ENCODE measurements at regions not wholly inside any gene's neighbourhood (a gene's known extent, or its start where the extent isn't known, plus 50 kb on each side); places are given as distances from the start of the nearest gene placed in this dataset.

- no peaks in the 10 kb centered on the region for H3K9me3 Mint-ChIP-seq
- H3K27me3 ChIP-seq (ENCODE audit: control insufficient read depth in 2 of 2, insufficient read depth in 2 of 2, low read length in 2 of 2), result no peaks in the 10 kb centered on the region
- peaks cover 0 to 5% (median 3%) of the 10 kb centered on the region in 3 donors for H3K27me3 Mint-ChIP-seq (ENCODE audit: low read depth in 3 of 3)
- no peaks in the 10 kb centered on the region for H3K9me3 ChIP-seq (replicated peaks in 1 of 2; ENCODE audit: control insufficient read depth in 1 of 2, insufficient read depth in 1 of 2, low read length in 2 of 2)
- H3K36me3 Mint-ChIP-seq, result no peaks in the 10 kb centered on the region
- no peaks in the 10 kb centered on the region for H3K36me3 ChIP-seq (replicated peaks in 1 of 2; ENCODE audit: control insufficient read depth in 1 of 2, insufficient read depth in 2 of 2, low read length in 2 of 2)
- no peak overlapping the region for H2AFZ ChIP-seq (ENCODE audit: insufficient read depth, low read depth, low read length, poor library complexity, severe bottlenecking)
- intact Hi-C loops (cut with micrococcal nuclease), result no loop called here
- H3K4me3 ChIP-seq (replicated peaks in 1 of 3; ENCODE audit: low read depth in 2 of 3, low read length in 3 of 3), result no peak overlapping the region
- no peak overlapping the region for H3K4me2 ChIP-seq (replicated peaks; ENCODE audit: extremely low read depth, low read length, poor library complexity, severe bottlenecking)
- H3K9ac ChIP-seq (ENCODE audit: insufficient read depth, low read length, poor library complexity, severe bottlenecking), result no peak overlapping the region
- peaks cover 2% of the 10 kb centered on the region for H3K4me1 Mint-ChIP-seq
- H3K27ac Mint-ChIP-seq, result no peak overlapping the region
- H3K79me2 ChIP-seq (ENCODE audit: insufficient read depth, low read length), result no peaks in the 10 kb centered on the region
- no peak overlapping the region for H3K4me3 Mint-ChIP-seq
- no peak overlapping the region for H3K27ac ChIP-seq (ENCODE audit: low read depth in 1 of 2, low read length in 2 of 2)
- H4K20me1 ChIP-seq (ENCODE audit: insufficient read depth, low read length), result no peaks in the 10 kb centered on the region
- no peak for DNase-seq
- TF ChIP-seq CTCF (IDR thresholded peaks at IDR 0.05), result no peak
- 89% methylated on average over 3 of the region's 3 CpGs for WGBS (ENCODE audit: insufficient coverage)
- H3K4me1 ChIP-seq (ENCODE audit: control insufficient read depth in 1 of 2, insufficient read depth in 2 of 2, low read length in 2 of 2), result no peaks in the 10 kb centered on the region
Observed at GRCh38 chr1:244180256-244180655, 129.2 kb downstream of the ZBTB18 start.

- 97% methylated on average over 11 of the region's 12 CpGs for WGBS (ENCODE audit: insufficient coverage)
- Mint-ChIP-seq H3K4me3 (no peak overlapping the region), H3K36me3 (no peaks in the 10 kb centered on the region), H3K27ac (peak overlapping the region in 1 of 7 donors; percentile 28), H3K4me1 (peaks cover 2% of the 10 kb centered on the region), H3K9me3 (no peaks in the 10 kb centered on the region), H3K27me3 (ENCODE audit: low read depth in 3 of 3) (peaks cover 0 to 5% (median 4%) of the 10 kb centered on the region in 3 donors)
- no peaks in the 10 kb centered on the region for H3K9me3 ChIP-seq (replicated peaks in 1 of 2; ENCODE audit: control insufficient read depth in 1 of 2, insufficient read depth in 1 of 2, low read length in 2 of 2)
- no peaks in the 10 kb centered on the region for H3K4me1 ChIP-seq (ENCODE audit: control insufficient read depth in 1 of 2, insufficient read depth in 2 of 2, low read length in 2 of 2)
- H3K36me3 ChIP-seq (replicated peaks in 1 of 2; ENCODE audit: control insufficient read depth in 1 of 2, insufficient read depth in 2 of 2, low read length in 2 of 2), result no peaks in the 10 kb centered on the region
- H3K9ac ChIP-seq (ENCODE audit: insufficient read depth, low read length, poor library complexity, severe bottlenecking), result no peak overlapping the region
- H4K20me1 ChIP-seq (ENCODE audit: insufficient read depth, low read length), result no peaks in the 10 kb centered on the region
- no peaks in the 10 kb centered on the region for H3K79me2 ChIP-seq (ENCODE audit: insufficient read depth, low read length)
- no peak for TF ChIP-seq CTCF (IDR thresholded peaks at IDR 0.05)
- no peak overlapping the region for H3K4me2 ChIP-seq (replicated peaks; ENCODE audit: extremely low read depth, low read length, poor library complexity, severe bottlenecking)
- intact Hi-C loops (cut with micrococcal nuclease), result no loop called here
- no peak overlapping the region for H2AFZ ChIP-seq (ENCODE audit: insufficient read depth, low read depth, low read length, poor library complexity, severe bottlenecking)
- no peaks in the 10 kb centered on the region for H3K27me3 ChIP-seq (ENCODE audit: control insufficient read depth in 2 of 2, insufficient read depth in 2 of 2, low read length in 2 of 2)
- no peak overlapping the region for H3K4me3 ChIP-seq (replicated peaks in 1 of 3; ENCODE audit: low read depth in 2 of 3, low read length in 3 of 3)
- no peak overlapping the region for H3K27ac ChIP-seq (ENCODE audit: low read depth in 1 of 2, low read length in 2 of 2)
- no peak for DNase-seq
Observed at GRCh38 chr1:244181867-244182266, 130.8 kb downstream of the ZBTB18 start.

Measured in CD14-positive monocyte (primary cell).